GM21529 (cell line): ENCODE measurements at regions not wholly inside any gene's neighbourhood (a gene's known extent, or its start where the extent isn't known, plus 50 kb on each side); places are given as distances from the start of the nearest gene placed in this dataset.

Experiments used
- ATAC-seq: cut with Tn5 transposase; IDR thresholded peaks from one replicate; pipeline ENCODE4 v1.9.1; 2021; ENCODE audit not compliant: unreplicated experiment

- ATAC-seq: no peak
Observed at GRCh38 chr6:153790876-153791473, 248.1 kb upstream of the OPRM1 start.

DNA sequence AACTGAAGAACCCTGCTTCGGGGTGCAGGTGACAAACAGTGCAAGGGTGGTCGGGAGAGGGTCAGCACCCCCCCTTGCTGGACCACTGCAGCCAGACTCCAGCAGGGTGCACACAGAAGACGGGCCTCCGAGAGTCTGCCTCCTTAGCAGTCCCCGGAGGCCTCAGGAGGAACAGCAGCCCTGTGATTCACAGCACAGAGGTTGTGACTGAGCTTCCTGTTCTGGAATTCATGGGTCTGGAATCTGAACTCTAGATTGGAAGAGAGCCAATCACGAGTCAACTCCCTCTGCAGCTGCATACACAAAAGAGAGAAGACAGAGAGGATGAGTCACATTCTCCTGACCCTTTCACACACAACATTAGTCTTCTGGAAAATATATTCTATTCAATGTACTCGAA lies 249.0 kb upstream of the OPRM1 start:
- ATAC-seq: no peak

- no peak for ATAC-seq
Observed at GRCh38 chr6:153787341-153787606, 251.8 kb upstream of the OPRM1 start.

- no peak for ATAC-seq
Observed at GRCh38 chr6:153781306-153781705, 257.7 kb upstream of the OPRM1 start.

- no peak for ATAC-seq
Observed at GRCh38 chr6:153780011-153780410, 259.0 kb upstream of the OPRM1 start.

- ATAC-seq: no peak
Observed at GRCh38 chr6:153778216-153778615, 260.8 kb upstream of the OPRM1 start.

DNA sequence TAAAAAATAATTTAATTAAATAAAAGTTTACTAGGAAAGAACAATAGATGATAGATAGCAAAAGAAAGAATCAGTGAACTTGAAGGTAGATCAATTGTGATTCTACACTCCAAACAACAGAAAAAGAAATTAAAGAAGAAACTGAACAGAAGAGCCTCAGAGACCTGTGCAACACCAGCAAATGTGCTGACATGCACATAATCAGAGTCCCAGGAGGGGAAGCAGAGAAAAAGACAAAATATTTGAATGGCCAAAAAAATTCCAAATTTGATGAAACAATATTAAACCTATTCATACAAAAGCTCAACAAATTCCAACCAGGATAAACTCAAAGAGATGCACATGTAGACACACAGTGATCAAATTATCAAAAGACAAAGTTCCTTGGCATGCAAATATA lies 267.5 kb upstream of the OPRM1 start:
- ATAC-seq: no peak

DNA sequence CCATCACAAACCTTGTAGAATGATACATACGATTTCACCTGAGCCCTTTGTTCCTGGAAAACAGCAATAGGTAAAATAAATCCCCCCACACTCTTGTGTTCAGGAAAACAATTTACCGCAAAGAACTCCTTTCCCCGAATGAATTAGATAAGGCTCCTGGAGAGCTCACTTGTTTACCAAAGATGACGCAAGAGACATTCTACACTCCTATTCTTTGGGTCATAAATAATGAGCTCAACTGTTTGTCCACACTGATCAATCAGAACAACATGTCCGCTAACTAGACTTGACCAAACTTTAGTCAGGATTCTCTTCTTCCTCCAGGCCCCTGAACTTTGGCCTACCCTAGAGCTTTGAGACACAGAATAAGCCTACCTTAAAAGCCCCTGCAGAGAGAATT lies 271.9 kb upstream of the OPRM1 start:
- no peak for ATAC-seq

GRCh38 chr6:153758516-153758915 lies 280.5 kb upstream of the OPRM1 start:
- ATAC-seq: no peak

DNA sequence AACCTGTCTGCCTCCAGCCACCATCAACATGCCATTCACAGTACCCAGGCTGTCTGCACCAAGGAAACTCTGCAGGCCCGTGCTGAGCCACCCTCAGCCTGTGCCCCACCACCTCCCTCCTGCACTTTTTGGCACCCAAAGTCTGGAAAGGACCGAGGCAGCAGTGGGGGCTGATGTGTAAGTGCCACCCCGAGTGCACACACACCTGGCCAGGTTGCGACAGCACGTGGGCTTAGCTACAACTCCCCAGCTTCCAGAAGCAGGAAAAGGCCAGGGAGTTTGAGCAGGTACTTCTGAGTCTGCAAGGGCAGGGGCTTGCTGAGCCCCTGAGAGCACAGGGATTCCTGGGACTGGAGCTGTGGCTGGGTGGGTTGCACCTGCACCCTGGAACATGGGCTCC lies 303.3 kb upstream of the OPRM1 start:
- no peak for ATAC-seq

- ATAC-seq: no peak
Observed at GRCh38 chr6:153729189-153729588, 309.9 kb upstream of the OPRM1 start.

GRCh38 chr6:153727885-153728284 lies 311.2 kb upstream of the OPRM1 start:
- no peak for ATAC-seq

GRCh38 chr6:153725456-153725855 lies 313.6 kb upstream of the OPRM1 start:
- ATAC-seq: no peak

DNA sequence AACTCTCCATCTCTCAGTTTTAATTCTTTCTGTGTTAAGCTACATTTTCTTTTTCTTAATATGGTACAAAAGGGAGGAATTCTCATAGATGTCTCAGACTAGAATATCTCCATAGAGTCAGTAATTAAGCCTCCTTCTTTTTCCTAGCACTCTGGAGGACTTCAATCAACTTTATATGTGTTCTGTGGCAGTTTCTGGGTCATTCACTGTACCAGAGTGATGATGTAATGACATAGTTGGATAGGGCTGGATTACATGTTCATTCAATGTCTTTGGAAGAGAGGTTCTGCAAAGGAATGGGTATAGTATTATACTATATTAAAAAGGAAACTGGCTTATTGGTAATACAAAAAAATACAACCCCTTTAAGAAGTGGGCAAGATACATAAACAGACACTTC lies 318.3 kb upstream of the OPRM1 start:
- ATAC-seq: no peak

DNA sequence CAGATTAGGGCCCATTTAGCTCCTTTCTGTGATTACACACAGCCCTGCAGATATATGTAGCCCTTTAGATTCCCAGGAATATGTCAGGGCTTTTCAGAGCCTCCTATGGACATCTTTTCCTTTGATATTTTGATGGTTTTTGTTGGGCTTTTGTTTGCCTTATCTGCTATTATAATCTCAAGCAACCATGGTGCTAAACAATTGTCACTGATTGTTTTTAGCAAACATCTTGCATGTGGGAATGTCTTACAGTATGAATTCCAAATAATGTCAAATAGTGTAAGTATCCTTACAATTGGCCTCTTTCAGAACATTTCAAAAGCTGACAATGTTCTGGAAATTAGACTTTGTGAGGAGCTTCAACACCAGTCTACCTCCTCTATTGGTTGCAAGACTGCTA lies 333.6 kb upstream of the OPRM1 start:
- no peak for ATAC-seq

DNA sequence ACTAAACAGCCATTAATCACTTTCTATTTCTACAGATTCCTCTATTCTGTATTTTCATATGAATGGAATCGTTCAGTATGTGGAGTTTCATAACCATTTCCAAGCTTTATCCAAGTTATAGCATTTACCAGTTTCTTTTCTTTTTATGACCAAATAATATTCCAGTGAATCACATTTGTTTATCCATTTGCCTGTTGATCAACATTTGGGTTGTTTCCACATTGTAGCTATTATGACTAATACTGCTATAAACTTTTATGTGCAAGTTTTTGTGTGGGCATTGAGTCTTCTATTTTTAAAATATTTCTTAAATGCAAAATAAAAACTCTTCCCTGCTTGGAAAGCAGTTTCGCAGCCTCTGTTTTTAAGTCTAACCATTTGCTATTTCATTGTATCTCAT lies 336.4 kb upstream of the OPRM1 start:
- ATAC-seq: no peak

- no peak for ATAC-seq
Observed at GRCh38 chr6:153698637-153699036, 340.4 kb upstream of the OPRM1 start.

DNA sequence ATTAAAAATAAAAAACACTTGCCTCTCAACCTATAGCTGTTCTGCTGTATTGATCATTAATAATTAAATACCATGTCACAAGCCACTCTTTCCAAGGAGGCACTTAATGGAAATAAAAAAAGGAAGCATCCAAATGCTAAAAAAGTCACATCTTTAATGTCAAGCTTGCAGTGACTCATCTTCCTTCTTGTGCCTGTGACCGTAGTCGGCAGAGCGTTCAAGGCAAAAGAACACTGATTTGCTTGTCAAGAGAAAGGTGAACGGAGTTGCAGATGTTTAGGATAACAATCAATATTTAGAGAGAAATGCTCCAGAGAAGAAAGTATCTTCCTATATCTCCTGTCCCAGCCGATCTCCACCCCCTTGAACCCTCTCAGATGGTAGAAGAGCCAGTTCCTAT lies 341.0 kb upstream of the OPRM1 start:
- ATAC-seq: no peak

DNA sequence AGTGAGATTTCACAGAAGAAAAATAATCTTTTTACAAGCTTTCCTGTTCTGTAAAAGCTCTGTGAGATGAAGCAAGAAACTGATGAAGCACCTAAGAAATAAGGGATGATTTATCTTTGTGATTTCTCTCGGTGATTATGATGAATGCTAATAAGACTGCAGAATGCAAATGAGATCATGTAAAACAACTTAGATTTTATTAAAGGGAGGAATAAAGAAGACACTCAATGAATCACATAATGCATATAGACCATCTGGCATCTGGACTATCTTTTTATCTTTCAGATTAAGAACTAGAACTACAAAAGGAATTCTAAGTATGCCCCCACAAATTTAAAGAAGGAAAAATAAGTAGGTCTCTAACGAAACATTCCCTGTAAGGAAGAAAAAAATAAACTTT lies 361.5 kb upstream of the OPRM1 start:
- ATAC-seq: no peak

DNA sequence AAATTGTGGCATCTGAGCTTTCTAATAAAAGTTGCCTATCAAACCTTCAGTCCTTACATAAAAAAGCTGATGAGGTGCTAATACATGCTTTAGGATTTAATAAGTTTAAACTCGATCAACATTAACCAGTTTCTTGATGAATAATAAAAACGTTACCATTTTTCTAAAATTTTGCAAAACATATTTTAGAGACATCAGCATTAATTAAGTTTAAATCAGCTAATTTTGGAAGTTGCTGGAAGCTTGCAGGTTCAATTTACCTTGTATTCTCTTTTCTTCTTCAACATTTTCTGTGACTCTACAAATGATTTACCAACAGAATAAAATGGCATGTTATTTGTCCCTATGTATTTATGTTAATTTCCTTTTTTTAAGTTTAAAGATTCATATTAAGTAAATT lies 365.3 kb upstream of the OPRM1 start:
- ATAC-seq: no peak

- no peak for ATAC-seq
Observed at GRCh38 chr6:153673225-153673624, 365.8 kb upstream of the OPRM1 start.

DNA sequence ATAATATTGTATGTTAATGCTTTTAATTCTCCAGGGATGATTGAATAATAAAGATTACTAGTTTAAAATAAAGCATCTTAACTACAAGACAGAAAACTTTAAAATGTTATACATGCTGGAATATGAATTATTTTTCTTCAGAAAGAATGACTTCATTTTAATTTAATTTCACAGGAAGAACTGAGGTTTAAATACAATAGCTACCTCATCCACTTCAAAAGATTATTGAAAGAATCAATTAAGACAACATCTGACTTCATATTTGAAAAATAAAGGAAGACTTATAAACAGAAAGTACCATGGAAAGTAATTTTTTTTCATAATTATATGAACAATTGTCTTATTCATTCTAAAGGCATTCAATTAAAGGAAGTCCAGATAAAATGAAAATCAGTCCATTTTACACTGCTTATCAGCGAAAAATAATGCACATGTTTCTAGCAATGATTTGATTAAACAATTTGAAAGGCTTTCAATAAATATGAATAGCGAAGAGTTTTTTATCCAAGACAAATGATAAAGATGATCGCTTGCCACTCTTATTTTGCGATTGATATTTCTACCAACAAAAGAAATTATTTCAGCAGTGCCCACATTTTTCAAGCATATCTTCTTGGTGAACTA lies 368.5 kb upstream of the OPRM1 start:
- no peak for ATAC-seq

DNA sequence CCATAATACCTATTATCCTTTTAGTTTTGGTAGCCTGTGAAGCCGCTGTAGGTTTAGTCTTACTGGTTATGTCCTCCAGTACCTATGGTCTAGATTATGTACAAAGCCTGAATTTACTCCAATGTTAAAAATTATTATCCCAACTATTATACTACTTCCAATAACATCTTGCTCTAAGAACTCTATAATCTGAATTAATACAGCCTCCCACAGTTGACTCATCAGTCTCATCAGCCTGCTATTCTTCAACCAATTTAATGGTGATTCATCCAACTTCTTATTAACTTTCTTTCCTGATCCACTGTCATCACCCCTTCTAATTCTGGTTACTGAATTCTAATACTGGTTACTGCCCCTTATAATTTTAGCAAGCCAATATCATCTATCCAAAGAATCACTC lies 370.3 kb upstream of the OPRM1 start:
- no peak for ATAC-seq

DNA sequence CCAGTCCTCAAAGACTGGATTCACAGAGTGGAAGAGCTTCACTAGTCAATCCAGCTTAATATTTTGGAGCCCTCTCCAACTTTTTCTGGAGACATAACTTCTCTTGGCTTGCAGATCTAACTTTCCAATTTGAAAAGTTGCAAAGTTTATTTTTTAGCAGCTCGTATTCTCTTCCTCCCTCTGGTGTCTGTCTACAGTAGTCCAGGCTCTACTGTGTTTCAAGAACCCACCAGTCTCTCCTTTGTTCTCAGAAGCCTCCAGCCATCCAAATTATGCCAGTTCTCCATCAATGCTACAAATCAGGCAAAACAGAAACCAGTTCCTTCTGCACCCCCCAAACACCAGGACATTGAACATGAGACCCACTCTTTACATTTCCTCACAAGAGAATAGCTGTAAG lies 376.1 kb upstream of the OPRM1 start:
- ATAC-seq: no peak
